ENCODE measurements at regions not wholly inside any gene's neighbourhood (a gene's known extent, or its start where the extent isn't known, plus 50 kb on each side); places are given as distances from the start of the nearest gene placed in this dataset.

- H3K9me3 ChIP-seq: no peaks in the 10 kb centered on the region
- H3K79me2 ChIP-seq (ENCODE audit: insufficient read depth): no peaks in the 10 kb centered on the region
- H3K9me2 ChIP-seq: no peaks in the 10 kb centered on the region
- H3F3A ChIP-seq (replicated peaks; ENCODE audit: insufficient read depth): no peaks in the 10 kb centered on the region
- no peak overlapping the region for H3K27ac ChIP-seq (ENCODE audit: low read depth in 2 of 2, low read length in 1 of 2)
- H3K36me3 ChIP-seq (replicated peaks in 1 of 2; ENCODE audit: control insufficient read depth in 1 of 2, insufficient read depth in 2 of 2, low read length in 1 of 2): no peaks in the 10 kb centered on the region
- ChIA-PET POLR2A (no interaction called here), CTCF (interaction anchor here (0.7 to 1.0 kb wide), 2 partner anchors 17 kb away, joined by 3 to 4 read pairs; no protein-coding TSS in a partner anchor)
- no peak for TF ChIP-seq EZH2phosphoT487 (IDR thresholded peaks at IDR 0.05; ENCODE audit: borderline replicate concordance, low read depth)
- peak; percentile 26; the same call in 1 of the 2 replicates for TF ChIP-seq SMC3 (IDR thresholded peaks at IDR 0.05; ENCODE audit: low read depth, low read length)
- peak; percentile 50 for TF ChIP-seq RAD21 (IDR thresholded peaks at IDR 0.05; ENCODE audit: low read length)
- no peak for TF ChIP-seq POLR2AphosphoS5 (IDR thresholded peaks at IDR 0.05; ENCODE audit: low read depth, low read length)
- no peak for TF ChIP-seq NFIC (IDR thresholded peaks at IDR 0.05; ENCODE audit: borderline replicate concordance)
- TF ChIP-seq CTCF (IDR thresholded peaks at IDR 0.05): peak; percentile 35
- TF ChIP-seq RXRA (IDR thresholded peaks at IDR 0.05; ENCODE audit: borderline replicate concordance, low read depth): no peak
- TF ChIP-seq RCOR1 (IDR thresholded peaks at IDR 0.05; ENCODE audit: low read length): no peak
- no peak overlapping the region for H2AFZ ChIP-seq (ENCODE audit: low read depth)
- DNase-seq: no peak
- H3K4me2 ChIP-seq: no peak overlapping the region
- 29% methylated on average over 1 of the region's 1 CpG for WGBS (ENCODE audit: low lambda C conversion rate)
- H4K20me1 ChIP-seq (ENCODE audit: insufficient read depth): no peaks in the 10 kb centered on the region
- H3K4me3 ChIP-seq (ENCODE audit: low read depth in 2 of 2, low read length in 1 of 2): no peak overlapping the region
- no peak overlapping the region for H3K9ac ChIP-seq
- peaks cover 5% of the 10 kb centered on the region; the same call in 1 of the 2 replicates for H3K27me3 ChIP-seq (ENCODE audit: insufficient read depth)
- no peaks in the 10 kb centered on the region for H3K4me1 ChIP-seq (ENCODE audit: control insufficient read depth in 1 of 2, insufficient read depth in 2 of 2, low read depth in 1 of 2, low read length in 1 of 2)
Observed at GRCh38 chr1:164914208-164914607, 355.2 kb downstream of the PBX1 start.

- H3K27ac ChIP-seq (ENCODE audit: low read depth in 2 of 2, low read length in 1 of 2): no peak overlapping the region
- CTCF ChIA-PET: no interaction called here
- no peaks in the 10 kb centered on the region for H3K4me1 ChIP-seq (ENCODE audit: control insufficient read depth in 1 of 2, insufficient read depth in 2 of 2, low read depth in 1 of 2, low read length in 1 of 2)
- no peaks in the 10 kb centered on the region for H3F3A ChIP-seq (replicated peaks; ENCODE audit: insufficient read depth)
- H2AFZ ChIP-seq (ENCODE audit: low read depth): no peak overlapping the region
- H3K4me2 ChIP-seq: no peak overlapping the region
- no peak for DNase-seq
- H3K36me3 ChIP-seq (replicated peaks in 1 of 2; ENCODE audit: control insufficient read depth in 1 of 2, insufficient read depth in 2 of 2, low read length in 1 of 2): no peaks in the 10 kb centered on the region
- H3K9ac ChIP-seq: no peak overlapping the region
- POLR2A ChIA-PET: no interaction called here
- no peaks in the 10 kb centered on the region for H4K20me1 ChIP-seq (ENCODE audit: insufficient read depth)
- H3K27me3 ChIP-seq (ENCODE audit: insufficient read depth): peaks cover 5% of the 10 kb centered on the region; the same call in 1 of the 2 replicates
- no peaks in the 10 kb centered on the region for H3K9me2 ChIP-seq
- 69% methylated on average over 8 of the region's 8 CpGs for WGBS (ENCODE audit: low lambda C conversion rate)
- no peak overlapping the region for H3K4me3 ChIP-seq (ENCODE audit: low read depth in 2 of 2, low read length in 1 of 2)
- H3K79me2 ChIP-seq (ENCODE audit: insufficient read depth): no peaks in the 10 kb centered on the region
- H3K9me3 ChIP-seq: no peaks in the 10 kb centered on the region
- TF ChIP-seq ELF1 (IDR thresholded peaks at IDR 0.05) (no peak), ZBTB33 (IDR thresholded peaks at IDR 0.05; ENCODE audit: borderline replicate concordance, low read depth) (no peak)
Observed at GRCh38 chr1:164912290-164912689, 353.3 kb downstream of the PBX1 start.
